HepG2 (cell line): ENCODE measurements at regions not wholly inside any gene's neighbourhood (a gene's known extent, or its start where the extent isn't known, plus 50 kb on each side); places are given as distances from the start of the nearest gene placed in this dataset.

ENCODE experiments used
- CSRNP1 ChIP-seq: sonication (generic); formaldehyde crosslinking; IDR thresholded peaks from 2 replicates; pipeline ENCODE4 v1.8.1; 2023; ENCODE audit warnings: mild to moderate bottlenecking, missing genetic modification reagents
- CTCF ChIP-seq: sonication (generic); formaldehyde crosslinking; IDR thresholded peaks from 2 replicates; pipeline ENCODE4 v1.5.0; 2020; ENCODE audit warnings: mild to moderate bottlenecking, missing genetic modification reagents, moderate library complexity
- NR1H2 ChIP-seq: sonication (generic); formaldehyde crosslinking; IDR thresholded peaks from 2 replicates; pipeline ENCODE4 v1.8.1; 2022; ENCODE audit warnings: low read depth, missing genetic modification reagents, borderline replicate concordance
- NR2F6 ChIP-seq, 2 experiments: IDR thresholded peaks; 2 replicates each; pipeline ENCODE4 v1.6.1; 2016; ENCODE audit warnings: antibody characterized with exemption in 1 of 2, mild to moderate bottlenecking in 1 of 2
- ONECUT2 ChIP-seq: sonication (generic); formaldehyde crosslinking; IDR thresholded peaks from 2 replicates; pipeline ENCODE4 v1.4.0; 2020; ENCODE audit warnings: missing genetic modification reagents
- ZNF292 ChIP-seq: sonication (generic); formaldehyde crosslinking; IDR thresholded peaks from 2 replicates; pipeline ENCODE4 v1.8.1; 2022; ENCODE audit warnings: mild to moderate bottlenecking, low read depth, missing genetic modification reagents, borderline replicate concordance
- ZNF513 ChIP-seq: sonication (generic); formaldehyde crosslinking; conservative IDR thresholded peaks from 2 replicates; pipeline ENCODE4 v1.5.0; 2020; ENCODE audit warnings: missing genetic modification reagents
- ZNF788 ChIP-seq: sonication (generic); formaldehyde crosslinking; IDR thresholded peaks from 2 replicates; pipeline ENCODE4 v1.5.0; 2020; ENCODE audit warnings: mild to moderate bottlenecking, missing genetic modification reagents, borderline replicate concordance

GRCh38 chr2:234592541-234592940, 95.7 kb upstream of the ARL4C start:
- TF ChIP-seq ZNF292 (CRISPR knock-in tag), result no peak
- no peak for TF ChIP-seq ONECUT2 (CRISPR knock-in tag)
- TF ChIP-seq NR1H2, result no peak
- no peak for TF ChIP-seq ZNF788 (CRISPR knock-in tag)
- no peak for TF ChIP-seq CSRNP1 (CRISPR knock-in tag)
- TF ChIP-seq CTCF (CRISPR knock-in tag), result no peak
- no peak for TF ChIP-seq ZNF513 (CRISPR knock-in tag)
- no peak for TF ChIP-seq NR2F6 (IDR thresholded peaks at IDR 0.05)
- TF ChIP-seq NR2F6 (CRISPR knock-in tag; IDR thresholded peaks at IDR 0.05), result no peak
